OCI-LY3 (cell line): ENCODE measurements at regions not wholly inside any gene's neighbourhood (a gene's known extent, or its start where the extent isn't known, plus 50 kb on each side); places are given as distances from the start of the nearest gene placed in this dataset.
"Not testable (repeated sequence)": the region's sequence is repeated elsewhere in the genome, so short reads cannot be mapped to it uniquely, and the experiment has no call there.

Experiments
- H2AFZ ChIP-seq: fragments of 200-600, 300-600 bp; shearing (Covaris generic); 2 replicates; pipeline ENCODE4 v1.6.0; 2014; ENCODE audit warnings: antibody characterized with exemption, low read depth, low read length
- H3K27ac ChIP-seq: fragments of 200-600, 300-600 bp; sonication (generic); 2 replicates; pipeline ENCODE4 v1.5.1; 2014; ENCODE audit warnings: mild to moderate bottlenecking, low read length, moderate library complexity, mixed read lengths
- H3K27me3 ChIP-seq: fragments of 200-600, 300-600 bp; sonication (generic); 2 replicates; pipeline ENCODE4 v1.6.1; 2014; ENCODE audit warnings: low read depth, low read length, mixed read lengths
- H3K36me3 ChIP-seq: fragments of 200-600, 300-600 bp; sonication (generic); replicated peaks from 2 replicates; pipeline ENCODE3; 2014; ENCODE audit warnings: low read depth, low read length, mixed read lengths
- H3K4me1 ChIP-seq: fragments of 300-600, 200-600 bp; sonication (generic); 2 replicates; pipeline ENCODE4 v1.6.1; 2014; ENCODE audit warnings: low read length, mixed read lengths
- H3K4me2 ChIP-seq: fragments of 200-600, 300-600 bp; sonication (generic); 2 replicates; pipeline ENCODE4 v1.6.1; 2014; ENCODE audit warnings: low read length, mixed read lengths
- H3K4me3 ChIP-seq: fragments of 300-600, 200-600 bp; sonication (generic); 2 replicates; pipeline ENCODE4 v1.5.1; 2014; ENCODE audit warnings: antibody characterized with exemption, mild to moderate bottlenecking, low read length, moderate library complexity
- H3K79me2 ChIP-seq: fragments of 300-600, 200-600 bp; shearing (Covaris generic); 2 replicates; pipeline ENCODE4 v1.6.1; 2014; ENCODE audit warnings: mild to moderate bottlenecking, low read length, mixed read lengths
- H3K9ac ChIP-seq: fragments of 300-600, 200-600 bp; shearing (Covaris generic); 2 replicates; pipeline ENCODE4 v1.6.0; 2014; ENCODE audit warnings: mild to moderate bottlenecking, low read length, moderate library complexity
- H3K9me3 ChIP-seq: fragments of 200-600, 300-600 bp; shearing (Covaris generic); 2 replicates; pipeline ENCODE4 v1.6.1; 2014; ENCODE audit warnings: low read length, mixed read lengths; ENCODE audit not compliant: insufficient read depth
- H4K20me1 ChIP-seq: fragments of 200-600, 300-600 bp; sonication (generic); 2 replicates; pipeline ENCODE4 v1.6.1; 2016; ENCODE audit warnings: low read length, mixed read lengths; ENCODE audit not compliant: insufficient read depth
- CTCF ChIP-seq: fragments of 200-600, 300-600 bp; sonication (generic); IDR thresholded peaks from 2 replicates; pipeline ENCODE4 v1.5.1; 2014; ENCODE audit warnings: antibody characterized with exemption, low read length, low read depth
- EZH2phosphoT487 ChIP-seq: fragments of 200-600 bp; shearing (Covaris generic); IDR thresholded peaks from 2 replicates; pipeline ENCODE4 v1.6.1; 2018; ENCODE audit warnings: antibody characterized with exemption, mixed run types, low read depth

- H2AFZ ChIP-seq = no peak overlapping the region
- H3K4me1 ChIP-seq = no peaks in the 10 kb centered on the region
- H3K27me3 ChIP-seq = no peaks in the 10 kb centered on the region
- H3K4me3 ChIP-seq = no peak overlapping the region
- H3K9me3 ChIP-seq = no peaks in the 10 kb centered on the region
- no peak overlapping the region for H3K9ac ChIP-seq
- H3K27ac ChIP-seq = no peak overlapping the region
- no peaks in the 10 kb centered on the region for H3K36me3 ChIP-seq
- H4K20me1 ChIP-seq = no peaks in the 10 kb centered on the region
- no peaks in the 10 kb centered on the region for H3K79me2 ChIP-seq
- no peak for TF ChIP-seq EZH2phosphoT487
- TF ChIP-seq CTCF = no peak
- no peak overlapping the region for H3K4me2 ChIP-seq
Observed at GRCh38 chr5:121485281-121485680, 366.4 kb upstream of the FTMT start.

DNA sequence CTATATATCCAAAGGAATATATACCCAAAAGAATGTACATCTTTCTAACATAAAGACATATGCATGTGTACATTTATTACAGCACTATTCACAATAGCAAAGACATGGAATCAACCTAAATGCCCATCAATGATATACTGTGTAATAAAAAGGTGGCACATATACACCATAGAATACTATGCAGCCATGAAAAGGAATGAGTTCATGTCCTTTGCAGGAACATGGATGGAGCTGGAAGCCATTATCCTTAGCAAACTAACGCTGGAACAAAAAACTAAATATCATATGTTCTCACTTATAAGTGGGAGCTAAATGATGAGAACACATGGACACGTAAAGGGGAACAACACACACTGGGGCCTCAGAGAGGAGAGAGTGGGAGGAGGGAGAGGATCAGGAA is 365.7 kb upstream of the FTMT start:
- H3K27ac ChIP-seq, H2AFZ ChIP-seq, H3K36me3 ChIP-seq, H4K20me1 ChIP-seq, H3K27me3 ChIP-seq, H3K9me3 ChIP-seq, H3K4me2 ChIP-seq, H3K4me1 ChIP-seq, H3K9ac ChIP-seq, H3K4me3 ChIP-seq, H3K79me2 ChIP-seq: not testable (repeated sequence)

DNA sequence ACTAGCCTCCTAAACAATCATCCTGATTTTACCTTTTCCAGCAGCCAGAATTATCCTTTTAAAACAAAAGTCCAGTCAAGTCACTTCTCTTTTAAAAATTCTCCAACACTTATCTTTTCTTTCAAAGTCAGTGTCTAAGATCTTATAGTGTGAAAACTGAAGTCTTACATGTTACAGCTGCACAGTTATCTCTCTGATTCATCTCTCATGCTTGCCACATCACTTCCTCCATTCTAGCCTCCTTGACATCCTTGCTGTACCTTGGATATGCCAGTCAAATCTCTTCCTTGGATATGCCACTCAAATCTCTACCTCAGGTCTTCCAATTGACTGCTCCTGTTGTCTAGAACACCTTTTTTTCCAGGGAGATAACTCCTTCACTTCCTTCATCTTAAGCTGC is 361.7 kb upstream of the FTMT start:
- Histone ChIP-seq H2AFZ (no peak overlapping the region), H3K4me2 (no peak overlapping the region), H3K27me3 (no peaks in the 10 kb centered on the region), H3K4me3 (no peak overlapping the region), H3K36me3 (no peaks in the 10 kb centered on the region), H3K9me3 (no peaks in the 10 kb centered on the region), H3K27ac (no peak overlapping the region), H3K79me2 (no peaks in the 10 kb centered on the region), H4K20me1 (no peaks in the 10 kb centered on the region), H3K4me1 (no peaks in the 10 kb centered on the region), H3K9ac (no peak overlapping the region)
- TF ChIP-seq EZH2phosphoT487 (no peak), CTCF (no peak)

- H3K4me3 ChIP-seq = no peak overlapping the region
- no peak overlapping the region for H3K4me2 ChIP-seq
- TF ChIP-seq EZH2phosphoT487 (no peak), CTCF (no peak)
- H2AFZ ChIP-seq = no peak overlapping the region
- no peaks in the 10 kb centered on the region for H3K27me3 ChIP-seq
- H3K4me1 ChIP-seq = no peaks in the 10 kb centered on the region
- no peaks in the 10 kb centered on the region for H3K79me2 ChIP-seq
- no peak overlapping the region for H3K9ac ChIP-seq
- H4K20me1 ChIP-seq = no peaks in the 10 kb centered on the region
- no peak overlapping the region for H3K27ac ChIP-seq
- H3K36me3 ChIP-seq = no peaks in the 10 kb centered on the region
- no peaks in the 10 kb centered on the region for H3K9me3 ChIP-seq
Observed at GRCh38 chr5:121497176-121497575, 354.5 kb upstream of the FTMT start.

DNA sequence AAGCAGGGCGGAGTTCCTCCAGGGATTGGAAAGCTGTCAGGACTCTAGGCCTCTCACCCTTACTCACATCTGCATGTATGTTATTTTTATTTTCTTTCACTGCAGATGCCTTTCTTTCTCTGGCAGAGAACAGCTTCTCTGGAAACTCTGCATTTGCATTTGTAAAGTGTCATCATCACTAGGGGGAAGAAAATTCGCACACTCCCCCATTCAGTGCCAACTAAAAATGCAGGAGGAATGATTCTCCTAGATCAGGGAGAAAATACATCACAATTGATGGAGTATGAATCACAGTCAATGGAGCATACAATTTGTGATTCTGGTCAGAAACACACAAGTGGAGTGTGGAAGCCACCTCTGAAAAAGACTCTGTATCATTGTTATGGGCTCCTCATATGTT is 351.4 kb upstream of the FTMT start:
- Histone ChIP-seq H3K9ac (no peak overlapping the region), H3K27me3 (no peaks in the 10 kb centered on the region), H3K9me3 (no peaks in the 10 kb centered on the region), H4K20me1 (no peaks in the 10 kb centered on the region), H3K4me2 (no peak overlapping the region), H3K79me2 (no peaks in the 10 kb centered on the region), H3K4me3 (no peak overlapping the region), H2AFZ (no peak overlapping the region), H3K27ac (no peak overlapping the region), H3K4me1 (no peaks in the 10 kb centered on the region), H3K36me3 (no peaks in the 10 kb centered on the region)
- TF ChIP-seq EZH2phosphoT487 (no peak), CTCF (no peak)
